ENCODE measurements at regions not wholly inside any gene's neighbourhood (a gene's known extent, or its start where the extent isn't known, plus 50 kb on each side); places are given as distances from the start of the nearest gene placed in this dataset.

GRCh38 chr3:168653255-168653654 is 557.5 kb upstream of the GOLIM4 start:
- DNase-seq (ENCODE audit: low read depth in 2 of 2), result no peak

- DNase-seq (ENCODE audit: low read depth in 2 of 2), result no peak
Measured at GRCh38 chr3:168648321-168648720, 552.6 kb upstream of the GOLIM4 start.

- DNase-seq (ENCODE audit: low read depth in 2 of 2), result no peak
Measured at GRCh38 chr3:168647582-168647981, 551.9 kb upstream of the GOLIM4 start.

- no peak for DNase-seq (ENCODE audit: low read depth in 2 of 2)
Measured at GRCh38 chr3:168645180-168645579, 549.5 kb upstream of the GOLIM4 start.

GRCh38 chr3:168628549-168628948 is 532.8 kb upstream of the GOLIM4 start:
- DNase-seq (ENCODE audit: low read depth in 2 of 2), result no peak

- no peak for DNase-seq (ENCODE audit: low read depth in 2 of 2)
Measured at GRCh38 chr3:168625477-168625876, 529.8 kb upstream of the GOLIM4 start.

GRCh38 chr3:168624892-168625448 is 529.2 kb upstream of the GOLIM4 start:
- no peak for DNase-seq (ENCODE audit: low read depth in 2 of 2)

GRCh38 chr3:168624195-168624594 is 528.5 kb upstream of the GOLIM4 start:
- no peak for DNase-seq (ENCODE audit: low read depth in 2 of 2)

GRCh38 chr3:168622795-168623194 is 527.1 kb upstream of the GOLIM4 start:
- no peak for DNase-seq (ENCODE audit: low read depth in 2 of 2)

GRCh38 chr3:168620854-168621253 is 525.1 kb upstream of the GOLIM4 start:
- DNase-seq (ENCODE audit: low read depth in 2 of 2), result no peak

GRCh38 chr3:168618827-168619470 is 523.2 kb upstream of the GOLIM4 start:
- DNase-seq (ENCODE audit: low read depth in 2 of 2), result no peak

- DNase-seq (ENCODE audit: low read depth in 2 of 2), result no peak
Measured at GRCh38 chr3:168617658-168618057, 521.9 kb upstream of the GOLIM4 start.

- DNase-seq (ENCODE audit: low read depth in 2 of 2), result no peak
Measured at GRCh38 chr3:168616915-168617314, 521.2 kb upstream of the GOLIM4 start.

GRCh38 chr3:168615493-168616020 is 519.8 kb upstream of the GOLIM4 start:
- no peak for DNase-seq (ENCODE audit: low read depth in 2 of 2)

- DNase-seq (ENCODE audit: low read depth in 2 of 2), result no peak
Measured at GRCh38 chr3:168613151-168613550, 517.4 kb upstream of the GOLIM4 start.

- no peak for DNase-seq (ENCODE audit: low read depth in 2 of 2)
Measured at GRCh38 chr3:168612671-168613070, 516.9 kb upstream of the GOLIM4 start.

GRCh38 chr3:168611826-168612225 is 516.1 kb upstream of the GOLIM4 start:
- DNase-seq (ENCODE audit: low read depth in 2 of 2), result no peak

- DNase-seq (ENCODE audit: low read depth in 2 of 2), result no peak
Measured at GRCh38 chr3:168608926-168609325, 513.2 kb upstream of the GOLIM4 start.

GRCh38 chr3:168604767-168605166 is 509.0 kb upstream of the GOLIM4 start:
- DNase-seq (ENCODE audit: low read depth in 2 of 2), result no peak

GRCh38 chr3:168598250-168598649 is 502.5 kb upstream of the GOLIM4 start:
- no peak for DNase-seq (ENCODE audit: low read depth in 2 of 2)

GRCh38 chr3:168596175-168596823 is 500.6 kb upstream of the GOLIM4 start:
- no peak for DNase-seq (ENCODE audit: low read depth in 2 of 2)

GRCh38 chr3:168591587-168591986 is 495.9 kb upstream of the GOLIM4 start:
- DNase-seq (ENCODE audit: low read depth in 2 of 2), result no peak

- DNase-seq (ENCODE audit: low read depth in 2 of 2), result no peak
Measured at GRCh38 chr3:168589376-168589775, 493.7 kb upstream of the GOLIM4 start.

Data from activated CD4-positive, alpha-beta T cell treated with anti-CD3 and anti-CD28 coated beads for 24 hours (primary cell).